H9 (cell line): ENCODE measurements at regions not wholly inside any gene's neighbourhood (a gene's known extent, or its start where the extent isn't known, plus 50 kb on each side); places are given as distances from the start of the nearest gene placed in this dataset.

Experiments
- DNase-seq: peaks from one replicate; pipeline ENCODE4 v3.0.0-alpha.2; 2017
- H2AFZ ChIP-seq: one replicate; pipeline ENCODE4 v1.6.1; 2013; ENCODE audit warnings: mild to moderate bottlenecking, low read length, control low read depth, moderate library complexity
- H2AK5ac ChIP-seq: 2 replicates; pipeline ENCODE4 v1.6.1; 2013; ENCODE audit warnings: low read length, control low read depth, mixed read lengths; ENCODE audit not compliant: insufficient read length
- H2BK120ac ChIP-seq: one replicate; pipeline ENCODE4 v1.6.1; 2013; ENCODE audit warnings: low read depth, mild to moderate bottlenecking, low read length, control low read depth, inconsistent platforms; ENCODE audit not compliant: poor library complexity, severe bottlenecking
- H2BK12ac ChIP-seq: 2 replicates; pipeline ENCODE4 v1.6.1; 2013; ENCODE audit warnings: low read length, control low read depth, mixed read lengths, low read depth; ENCODE audit not compliant: insufficient read length
- H2BK15ac ChIP-seq: 2 replicates; pipeline ENCODE4 v1.6.1; 2013; ENCODE audit warnings: low read depth, low read length, control low read depth
- H2BK20ac ChIP-seq: one replicate; pipeline ENCODE4 v1.6.1; 2013; ENCODE audit warnings: low read depth, mild to moderate bottlenecking, low read length, control low read depth, inconsistent platforms; ENCODE audit not compliant: poor library complexity, severe bottlenecking
- H2BK5ac ChIP-seq: 2 replicates; pipeline ENCODE4 v1.6.1; 2013; ENCODE audit warnings: low read length, control low read depth, mixed read lengths; ENCODE audit not compliant: insufficient read length
- H3K14ac ChIP-seq: 2 replicates; pipeline ENCODE4 v1.6.1; 2013; ENCODE audit warnings: low read length, control low read depth; ENCODE audit not compliant: insufficient read depth
- H3K18ac ChIP-seq: 2 replicates; pipeline ENCODE4 v1.6.1; 2013; ENCODE audit warnings: low read depth, mild to moderate bottlenecking, mixed read lengths, low read length, control low read depth; ENCODE audit not compliant: insufficient read length
- H3K23ac ChIP-seq: 2 replicates; pipeline ENCODE4 v1.6.1; 2013; ENCODE audit warnings: low read length, control low read depth, mixed read lengths, low read depth; ENCODE audit not compliant: insufficient read length
- H3K23me2 ChIP-seq: 2 replicates; pipeline ENCODE4 v1.6.1; 2013; ENCODE audit warnings: low read depth, mild to moderate bottlenecking, mixed read lengths, low read length, control low read depth; ENCODE audit not compliant: insufficient read length, poor library complexity, severe bottlenecking
- H3K27ac ChIP-seq: 2 replicates; pipeline ENCODE4 v1.5.1; 2013; ENCODE audit warnings: low read length, control low read depth, mixed read lengths, low read depth; ENCODE audit not compliant: insufficient read length
- H3K27me3 ChIP-seq: 2 replicates; pipeline ENCODE4 v1.6.1; 2013; ENCODE audit warnings: low read length, control low read depth, inconsistent platforms; ENCODE audit not compliant: insufficient read depth
- H3K4ac ChIP-seq: 2 replicates; pipeline ENCODE4 v1.6.1; 2013; ENCODE audit warnings: low read depth, mild to moderate bottlenecking, control low read depth, inconsistent platforms, low read length, moderate library complexity
- H3K4me1 ChIP-seq: 2 replicates; pipeline ENCODE4 v1.6.1; 2013; ENCODE audit warnings: low read length, control low read depth, inconsistent platforms; ENCODE audit not compliant: insufficient read depth
- H3K4me2 ChIP-seq: 2 replicates; pipeline ENCODE4 v1.6.1; 2013; ENCODE audit warnings: low read length, control low read depth, mixed read lengths; ENCODE audit not compliant: insufficient read length, insufficient read depth
- H3K56ac ChIP-seq: 2 replicates; pipeline ENCODE4 v1.6.1; 2013; ENCODE audit warnings: low read depth, mild to moderate bottlenecking, mixed read lengths, low read length, control low read depth; ENCODE audit not compliant: insufficient read length
- H3K79me1 ChIP-seq: 2 replicates; pipeline ENCODE4 v1.6.1; 2013; ENCODE audit warnings: low read depth, mild to moderate bottlenecking, moderate library complexity, low read length, control low read depth, inconsistent platforms; ENCODE audit not compliant: insufficient read depth, poor library complexity, severe bottlenecking
- H3K79me2 ChIP-seq: 2 replicates; pipeline ENCODE4 v1.6.1; 2013; ENCODE audit warnings: low read length, control low read depth, inconsistent platforms; ENCODE audit not compliant: insufficient read depth
- H3K9ac ChIP-seq: 2 replicates; pipeline ENCODE4 v1.6.1; 2013; ENCODE audit warnings: low read length, control low read depth, mixed read lengths; ENCODE audit not compliant: insufficient read length; ENCODE audit errors: extremely low read depth
- H3K9me3 ChIP-seq: one replicate; pipeline ENCODE4 v1.6.1; 2013; ENCODE audit warnings: low read depth, low read length, inconsistent platforms; ENCODE audit not compliant: control insufficient read depth
- H3T11ph ChIP-seq: one replicate; pipeline ENCODE4 v1.6.1; 2013; ENCODE audit warnings: mild to moderate bottlenecking, low read length, control low read depth, inconsistent platforms
- H4K20me1 ChIP-seq: one replicate; pipeline ENCODE4 v1.6.1; 2013; ENCODE audit not compliant: control insufficient read depth, insufficient read length, insufficient read depth
- H4K5ac ChIP-seq: 2 replicates; pipeline ENCODE4 v1.6.1; 2013; ENCODE audit warnings: low read depth, mild to moderate bottlenecking, mixed read lengths, low read length, control low read depth; ENCODE audit not compliant: insufficient read length
- H4K8ac ChIP-seq: replicated peaks from 2 replicates; pipeline ENCODE4 v1.6.1; 2013; ENCODE audit warnings: low read length, control low read depth, mixed read lengths, low read depth; ENCODE audit not compliant: insufficient read length
- H4K91ac ChIP-seq: 2 replicates; pipeline ENCODE4 v1.6.1; 2013; ENCODE audit warnings: low read depth, mild to moderate bottlenecking, moderate library complexity, mixed read lengths, low read length, control low read depth; ENCODE audit not compliant: insufficient read length
- H3K27ac Mint-ChIP-seq, 3 experiments: 2 replicates in 2 of 3; 3 replicates in 1 of 3; pipeline ENCODE4 v1.8.0; 2020 to 2021; ENCODE audit warnings: mixed read lengths in 3 of 3, mild to moderate bottlenecking in 1 of 3, moderate library complexity in 1 of 3
- H3K27me3 Mint-ChIP-seq: 2 replicates; pipeline ENCODE4 v1.8.0; 2021; ENCODE audit warnings: low read depth, mild to moderate bottlenecking, moderate library complexity, mixed read lengths
- H3K36me3 Mint-ChIP-seq, 3 experiments: 2 replicates in 2 of 3; 3 replicates in 1 of 3; pipeline ENCODE4 v1.8.0; 2020 to 2021; ENCODE audit warnings: low read depth in 3 of 3, mixed read lengths in 3 of 3; ENCODE audit not compliant: insufficient read depth in 1 of 3
- H3K4me1 Mint-ChIP-seq, 2 experiments: 2 replicates each; pipeline ENCODE4 v1.8.0; 2020; ENCODE audit warnings: mixed read lengths in 2 of 2
- H3K4me3 Mint-ChIP-seq, 2 experiments: 2 replicates in 1 of 2; 3 replicates in 1 of 2; pipeline ENCODE4 v1.8.0; 2020 to 2021; ENCODE audit warnings: mild to moderate bottlenecking in 2 of 2, mixed read lengths in 2 of 2, moderate library complexity in 1 of 2
- H3K9me3 Mint-ChIP-seq, 2 experiments: 2 replicates in 1 of 2; 3 replicates in 1 of 2; pipeline ENCODE4 v1.8.0; 2020; ENCODE audit warnings: mild to moderate bottlenecking in 2 of 2, mixed read lengths in 2 of 2, moderate library complexity in 1 of 2
- WGBS: extraction: QIAGEN DNeasy Blood & Tissue Kit; methylation state at CpG from one replicate; pipeline ENCODE4 v1.1.7; 2013; ENCODE audit warnings: missing lambda C conversion rate, low lambda C conversion rate, mixed read lengths; ENCODE audit not compliant: insufficient read length; ENCODE audit errors: extremely low coverage; 5-methylcytosine and 5-hydroxymethylcytosine counted together
- TF ChIP-seq, protein P1 (sequence below): fragments of 200-600 bp; sonication (generic); conservative IDR thresholded peaks from 3 replicates; pipeline ENCODE4 v1.8.0; 2021; ENCODE audit warnings: antibody characterized with exemption, mild to moderate bottlenecking

DNA sequence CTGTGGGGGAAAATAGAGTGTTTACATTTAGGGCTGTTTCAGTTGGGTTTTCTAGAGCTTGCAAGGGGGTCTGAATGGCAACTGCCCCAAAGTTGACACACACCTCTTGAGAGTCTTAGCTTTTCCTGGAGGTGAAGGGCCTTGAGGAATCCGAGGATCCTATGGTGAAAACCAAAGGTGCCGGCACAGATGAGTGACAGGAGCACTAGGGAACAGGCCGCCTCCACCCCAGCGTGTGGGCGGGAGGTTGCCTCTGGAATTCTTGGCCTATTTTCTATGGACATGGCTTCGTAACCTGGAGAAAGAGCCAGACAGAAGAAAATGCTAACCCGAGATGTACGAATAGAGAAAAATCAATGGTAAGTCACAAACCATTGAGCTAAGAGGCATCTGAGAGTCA is 283.2 kb upstream of the FOXQ1 start:
- H4K20me1 ChIP-seq: no peaks in the 10 kb centered on the region
- no peak overlapping the region for H3K27ac ChIP-seq
- H4K8ac ChIP-seq: no peak overlapping the region
- no peak overlapping the region for H3K4me3 Mint-ChIP-seq
- H3K56ac ChIP-seq: no peak overlapping the region
- no CpG with 5 or more reads among the region's 8 CpGs for WGBS
- no peak overlapping the region for H4K91ac ChIP-seq
- no peak overlapping the region for H2BK5ac ChIP-seq
- TF ChIP-seq, protein P1, sequence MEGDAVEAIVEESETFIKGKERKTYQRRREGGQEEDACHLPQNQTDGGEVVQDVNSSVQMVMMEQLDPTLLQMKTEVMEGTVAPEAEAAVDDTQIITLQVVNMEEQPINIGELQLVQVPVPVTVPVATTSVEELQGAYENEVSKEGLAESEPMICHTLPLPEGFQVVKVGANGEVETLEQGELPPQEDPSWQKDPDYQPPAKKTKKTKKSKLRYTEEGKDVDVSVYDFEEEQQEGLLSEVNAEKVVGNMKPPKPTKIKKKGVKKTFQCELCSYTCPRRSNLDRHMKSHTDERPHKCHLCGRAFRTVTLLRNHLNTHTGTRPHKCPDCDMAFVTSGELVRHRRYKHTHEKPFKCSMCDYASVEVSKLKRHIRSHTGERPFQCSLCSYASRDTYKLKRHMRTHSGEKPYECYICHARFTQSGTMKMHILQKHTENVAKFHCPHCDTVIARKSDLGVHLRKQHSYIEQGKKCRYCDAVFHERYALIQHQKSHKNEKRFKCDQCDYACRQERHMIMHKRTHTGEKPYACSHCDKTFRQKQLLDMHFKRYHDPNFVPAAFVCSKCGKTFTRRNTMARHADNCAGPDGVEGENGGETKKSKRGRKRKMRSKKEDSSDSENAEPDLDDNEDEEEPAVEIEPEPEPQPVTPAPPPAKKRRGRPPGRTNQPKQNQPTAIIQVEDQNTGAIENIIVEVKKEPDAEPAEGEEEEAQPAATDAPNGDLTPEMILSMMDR: no peak
- H2AK5ac ChIP-seq: no peak overlapping the region
- H4K5ac ChIP-seq: no peak overlapping the region
- no peak overlapping the region for H2BK15ac ChIP-seq
- H3K27ac Mint-ChIP-seq: no peak overlapping the region
- H3K36me3 Mint-ChIP-seq: peaks cover 0 to 7% (median 4%) of the 10 kb centered on the region in 3 experiments; a peak in 2 of 7 replicates
- H3K4me1 ChIP-seq: peaks cover 2% of the 10 kb centered on the region; the same call in 1 of the 2 replicates
- no peaks in the 10 kb centered on the region for H3K27me3 ChIP-seq
- H3K14ac ChIP-seq: no peak overlapping the region
- H3K9ac ChIP-seq: no peak overlapping the region
- H3K27me3 Mint-ChIP-seq: peaks cover 37% of the 10 kb centered on the region
- H3K79me1 ChIP-seq: no peaks in the 10 kb centered on the region
- H3K18ac ChIP-seq: no peak overlapping the region
- H3K9me3 Mint-ChIP-seq: peaks cover 6 to 13% of the 10 kb centered on the region in 2 experiments
- no peaks in the 10 kb centered on the region for H3K23me2 ChIP-seq
- H2BK12ac ChIP-seq: no peak overlapping the region
- H2BK20ac ChIP-seq: no peak overlapping the region
- H2BK120ac ChIP-seq: no peak overlapping the region
- DNase-seq: no peak
- no peak overlapping the region for H3K4ac ChIP-seq
- no peak overlapping the region for H3K23ac ChIP-seq
- H3T11ph ChIP-seq: no peak overlapping the region
- no peak overlapping the region for H2AFZ ChIP-seq
- H3K4me2 ChIP-seq: no peak overlapping the region
- peaks cover 21 to 35% of the 10 kb centered on the region in 2 experiments for H3K4me1 Mint-ChIP-seq
- no peaks in the 10 kb centered on the region for H3K9me3 ChIP-seq
- no peaks in the 10 kb centered on the region for H3K79me2 ChIP-seq
